H1 (cell line): ENCODE measurements at regions not wholly inside any gene's neighbourhood (a gene's known extent, or its start where the extent isn't known, plus 50 kb on each side); places are given as distances from the start of the nearest gene placed in this dataset.

Source experiments
- CHD1 ChIP-seq: IDR thresholded peaks from 2 replicates; pipeline ENCODE4 v1.6.1; 2012; ENCODE audit warnings: low read depth, low read length, improper control_type of control experiment
- CREB1 ChIP-seq: IDR thresholded peaks from 2 replicates; pipeline ENCODE4 v1.6.1; 2012; ENCODE audit warnings: inconsistent platforms
- JUN ChIP-seq: IDR thresholded peaks from 2 replicates; pipeline ENCODE4 v1.6.1; 2011; ENCODE audit warnings: low read depth, mild to moderate bottlenecking, improper control_type of control experiment, low read length
- SP2 ChIP-seq: IDR thresholded peaks from 2 replicates; pipeline ENCODE4 v1.6.1; 2012; ENCODE audit warnings: mild to moderate bottlenecking, low read length, inconsistent platforms
- SP4 ChIP-seq: IDR thresholded peaks from 2 replicates; pipeline ENCODE4 v1.6.1; 2012; ENCODE audit warnings: low read length, inconsistent platforms

DNA sequence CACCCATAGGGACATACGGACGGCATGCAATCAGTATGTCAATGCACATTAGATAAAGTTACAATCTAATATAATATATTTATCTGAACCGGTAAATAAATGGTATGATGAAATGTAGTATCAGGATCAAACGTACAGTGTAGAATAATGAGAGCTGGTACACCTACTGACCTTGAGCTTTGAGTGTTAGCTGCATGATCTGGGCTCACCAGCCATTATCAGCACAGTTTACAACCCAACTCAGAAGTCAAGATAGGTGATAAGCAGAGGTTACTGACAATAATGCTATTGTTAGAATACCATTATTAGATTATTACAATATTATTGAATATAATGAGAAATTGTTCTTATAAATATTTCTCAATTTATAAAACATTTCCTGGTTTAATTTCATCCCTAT lies 103.0 kb upstream of the ESRRG start (continued):
- TF ChIP-seq SP2: no peak
- no peak for TF ChIP-seq CHD1
- no peak for TF ChIP-seq CREB1
- no peak for TF ChIP-seq JUN
- TF ChIP-seq SP4: no peak
- TF ChIP-seq, all 59 proteins: peak for 0
